ENCODE measurements at regions not wholly inside any gene's neighbourhood (a gene's known extent, or its start where the extent isn't known, plus 50 kb on each side); places are given as distances from the start of the nearest gene placed in this dataset.

GRCh38 chr4:157980158-157980557, 192.7 kb downstream of the GASK1B start:
- ATAC-seq (ENCODE audit: low read depth in 2 of 2), result no peak
- Mint-ChIP-seq H3K9me3 (peaks cover 0 to 5% (median 0%) of the 10 kb centered on the region in 7 donors), H3K36me3 (no peaks in the 10 kb centered on the region), H3K27ac (no peak overlapping the region), H3K4me3 (no peak overlapping the region), H3K4me1 (peaks cover 0 to 2% (median 1%) of the 10 kb centered on the region in 4 donors), H3K27me3 (no peaks in the 10 kb centered on the region)
- no peak overlapping the region for H3K27ac ChIP-seq (ENCODE audit: insufficient read depth, low read length, poor library complexity, severe bottlenecking)
- no peaks in the 10 kb centered on the region for H3K36me3 ChIP-seq (ENCODE audit: control insufficient read depth, insufficient read depth, low read length)
- no peaks in the 10 kb centered on the region for H3K9me3 ChIP-seq (ENCODE audit: control insufficient read depth in 2 of 2, low read length in 2 of 2)
- H3K27me3 ChIP-seq (ENCODE audit: control insufficient read depth, insufficient read depth, low read length), result no peaks in the 10 kb centered on the region
- H3K4me1 ChIP-seq (ENCODE audit: control insufficient read depth, insufficient read depth, low read length, poor library complexity, severe bottlenecking), result no peaks in the 10 kb centered on the region
- no peak for DNase-seq
- H3K4me3 ChIP-seq (ENCODE audit: low read depth, low read length), result no peak overlapping the region

DNA sequence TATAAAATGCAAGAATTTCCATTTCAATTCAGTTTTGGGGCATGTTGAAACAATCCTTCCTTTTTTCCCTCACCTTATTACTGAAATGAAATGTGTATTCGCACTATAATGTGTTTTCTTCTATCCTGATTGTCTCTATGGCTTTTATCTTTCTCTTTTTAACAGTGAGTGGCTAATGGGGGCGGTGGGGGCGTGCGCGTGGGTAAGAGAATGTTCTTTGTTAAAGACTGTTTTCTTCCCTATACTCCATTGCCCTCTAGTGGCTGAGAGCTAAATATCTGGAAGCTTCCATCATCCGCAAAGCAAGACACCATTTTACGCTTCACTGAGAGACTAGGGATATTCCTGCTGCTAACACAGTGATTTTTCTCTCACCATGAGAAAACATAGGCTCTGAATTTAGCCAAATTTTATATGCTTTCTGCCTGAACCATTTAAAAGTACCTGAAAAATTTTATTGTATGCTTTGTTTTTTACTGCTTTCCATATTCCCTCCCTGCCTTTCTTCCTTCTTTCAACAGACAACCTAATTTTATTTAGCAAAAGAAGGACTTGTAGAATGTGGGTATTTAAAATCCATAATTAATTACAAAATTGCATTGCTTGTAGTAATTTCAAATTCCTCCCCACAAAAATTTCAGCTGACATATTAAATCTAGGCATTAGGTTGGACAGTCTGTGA, 194.0 kb downstream of the GASK1B start:
- no peak overlapping the region for H3K27ac ChIP-seq (ENCODE audit: insufficient read depth, low read length, poor library complexity, severe bottlenecking)
- Mint-ChIP-seq H3K4me1 (peaks cover 0 to 2% (median 1%) of the 10 kb centered on the region in 4 donors), H3K4me3 (no peak overlapping the region), H3K27ac (no peak overlapping the region), H3K27me3 (no peaks in the 10 kb centered on the region), H3K36me3 (no peaks in the 10 kb centered on the region), H3K9me3 (peaks cover 0 to 5% (median 0%) of the 10 kb centered on the region in 7 donors)
- ATAC-seq (ENCODE audit: low read depth in 2 of 2) (no peak), DNase-seq (peak in 2 of 3 donors; percentile 22 to 34)
- no peaks in the 10 kb centered on the region for H3K36me3 ChIP-seq (ENCODE audit: control insufficient read depth, insufficient read depth, low read length)
- H3K9me3 ChIP-seq (ENCODE audit: control insufficient read depth in 2 of 2, low read length in 2 of 2), result no peaks in the 10 kb centered on the region
- H3K27me3 ChIP-seq (ENCODE audit: control insufficient read depth, insufficient read depth, low read length), result no peaks in the 10 kb centered on the region
- H3K4me3 ChIP-seq (ENCODE audit: low read depth, low read length), result no peak overlapping the region
- H3K4me1 ChIP-seq (ENCODE audit: control insufficient read depth, insufficient read depth, low read length, poor library complexity, severe bottlenecking), result no peaks in the 10 kb centered on the region

GRCh38 chr4:157977086-157977485, 195.7 kb downstream of the GASK1B start:
- Histone ChIP-seq H3K27ac (ENCODE audit: insufficient read depth, low read length, poor library complexity, severe bottlenecking) (no peak overlapping the region), H3K27me3 (ENCODE audit: control insufficient read depth, insufficient read depth, low read length) (no peaks in the 10 kb centered on the region), H3K4me1 (ENCODE audit: control insufficient read depth, insufficient read depth, low read length, poor library complexity, severe bottlenecking) (no peaks in the 10 kb centered on the region), H3K36me3 (ENCODE audit: control insufficient read depth, insufficient read depth, low read length) (no peaks in the 10 kb centered on the region), H3K4me3 (ENCODE audit: low read depth, low read length) (no peak overlapping the region), H3K9me3 (ENCODE audit: control insufficient read depth in 2 of 2, low read length in 2 of 2) (no peaks in the 10 kb centered on the region)
- H3K9me3 Mint-ChIP-seq, result peaks cover 0 to 3% (median 0%) of the 10 kb centered on the region in 7 donors
- no peak overlapping the region for H3K27ac Mint-ChIP-seq
- H3K4me3 Mint-ChIP-seq, result peak overlapping the region in 1 of 4 donors; percentile 78
- H3K36me3 Mint-ChIP-seq, result no peaks in the 10 kb centered on the region
- DNase-seq (no peak), ATAC-seq (ENCODE audit: low read depth in 2 of 2) (no peak)
- H3K4me1 Mint-ChIP-seq, result peaks cover 0 to 2% (median 1%) of the 10 kb centered on the region in 4 donors
- no peaks in the 10 kb centered on the region for H3K27me3 Mint-ChIP-seq

DNA sequence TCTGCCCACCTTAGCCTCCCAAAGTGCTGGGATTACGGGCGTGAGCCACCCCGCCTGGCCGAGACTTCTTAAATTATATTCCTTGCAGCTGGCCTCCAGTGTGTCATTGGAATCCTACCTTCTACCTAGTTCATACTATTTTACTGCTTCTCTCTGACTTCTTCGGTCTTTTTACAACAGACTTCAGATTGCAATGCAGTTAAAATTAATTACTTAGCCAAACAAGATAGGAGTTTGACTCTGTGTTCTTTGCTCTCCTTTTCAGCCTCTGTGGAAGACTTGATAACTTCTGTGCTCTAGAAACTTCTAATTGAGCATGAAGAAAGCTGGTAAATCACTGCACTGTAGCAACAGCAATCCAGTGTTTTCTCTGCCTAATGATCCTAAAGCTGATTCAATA, 199.5 kb downstream of the GASK1B start:
- Mint-ChIP-seq H3K9me3 (no peaks in the 10 kb centered on the region), H3K36me3 (no peaks in the 10 kb centered on the region), H3K4me3 (no peak overlapping the region), H3K27me3 (no peaks in the 10 kb centered on the region), H3K27ac (no peak overlapping the region), H3K4me1 (no peaks in the 10 kb centered on the region)
- Histone ChIP-seq H3K4me1 (ENCODE audit: control insufficient read depth, insufficient read depth, low read length, poor library complexity, severe bottlenecking) (no peaks in the 10 kb centered on the region), H3K4me3 (ENCODE audit: low read depth, low read length) (no peak overlapping the region), H3K27me3 (ENCODE audit: control insufficient read depth, insufficient read depth, low read length) (no peaks in the 10 kb centered on the region), H3K27ac (ENCODE audit: insufficient read depth, low read length, poor library complexity, severe bottlenecking) (no peak overlapping the region), H3K9me3 (ENCODE audit: control insufficient read depth in 2 of 2, low read length in 2 of 2) (no peaks in the 10 kb centered on the region), H3K36me3 (ENCODE audit: control insufficient read depth, insufficient read depth, low read length) (no peaks in the 10 kb centered on the region)
- ATAC-seq (ENCODE audit: low read depth in 2 of 2), result no peak
- no peak for DNase-seq

GRCh38 chr4:157964463-157964862, 208.4 kb downstream of the GASK1B start:
- Mint-ChIP-seq H3K36me3 (no peaks in the 10 kb centered on the region), H3K4me3 (no peak overlapping the region), H3K9me3 (peaks cover 0 to 11% (median 0%) of the 10 kb centered on the region in 7 donors), H3K27ac (no peak overlapping the region), H3K27me3 (no peaks in the 10 kb centered on the region), H3K4me1 (no peaks in the 10 kb centered on the region)
- H3K4me1 ChIP-seq (ENCODE audit: control insufficient read depth, insufficient read depth, low read length, poor library complexity, severe bottlenecking), result no peaks in the 10 kb centered on the region
- no peaks in the 10 kb centered on the region for H3K27me3 ChIP-seq (ENCODE audit: control insufficient read depth, insufficient read depth, low read length)
- H3K36me3 ChIP-seq (ENCODE audit: control insufficient read depth, insufficient read depth, low read length), result no peaks in the 10 kb centered on the region
- no peak overlapping the region for H3K4me3 ChIP-seq (ENCODE audit: low read depth, low read length)
- no peak for DNase-seq
- no peak for ATAC-seq (ENCODE audit: low read depth in 2 of 2)
- no peak overlapping the region for H3K27ac ChIP-seq (ENCODE audit: insufficient read depth, low read length, poor library complexity, severe bottlenecking)
- no peaks in the 10 kb centered on the region for H3K9me3 ChIP-seq (ENCODE audit: control insufficient read depth in 2 of 2, low read length in 2 of 2)

- no peaks in the 10 kb centered on the region for H3K4me1 Mint-ChIP-seq
- Histone ChIP-seq H3K36me3 (ENCODE audit: control insufficient read depth, insufficient read depth, low read length) (no peaks in the 10 kb centered on the region), H3K27me3 (ENCODE audit: control insufficient read depth, insufficient read depth, low read length) (no peaks in the 10 kb centered on the region), H3K9me3 (ENCODE audit: control insufficient read depth in 2 of 2, low read length in 2 of 2) (no peaks in the 10 kb centered on the region), H3K4me3 (ENCODE audit: low read depth, low read length) (no peak overlapping the region), H3K4me1 (ENCODE audit: control insufficient read depth, insufficient read depth, low read length, poor library complexity, severe bottlenecking) (no peaks in the 10 kb centered on the region), H3K27ac (ENCODE audit: insufficient read depth, low read length, poor library complexity, severe bottlenecking) (no peak overlapping the region)
- H3K27me3 Mint-ChIP-seq, result no peaks in the 10 kb centered on the region
- ATAC-seq (ENCODE audit: low read depth in 2 of 2), result no peak
- H3K4me3 Mint-ChIP-seq, result no peak overlapping the region
- H3K27ac Mint-ChIP-seq, result no peak overlapping the region
- no peaks in the 10 kb centered on the region for H3K36me3 Mint-ChIP-seq
- peaks cover 0 to 11% (median 0%) of the 10 kb centered on the region in 7 donors for H3K9me3 Mint-ChIP-seq
- DNase-seq, result no peak
Observed at GRCh38 chr4:157961229-157961990, 211.4 kb downstream of the GASK1B start.

- peaks cover 0 to 5% (median 0%) of the 10 kb centered on the region in 7 donors for H3K9me3 Mint-ChIP-seq
- no peaks in the 10 kb centered on the region for H3K4me1 ChIP-seq (ENCODE audit: control insufficient read depth, insufficient read depth, low read length, poor library complexity, severe bottlenecking)
- H3K9me3 ChIP-seq (ENCODE audit: control insufficient read depth in 2 of 2, low read length in 2 of 2), result no peaks in the 10 kb centered on the region
- ATAC-seq (ENCODE audit: low read depth in 2 of 2) (no peak), DNase-seq (no peak)
- no peaks in the 10 kb centered on the region for H3K27me3 Mint-ChIP-seq
- no peaks in the 10 kb centered on the region for H3K36me3 ChIP-seq (ENCODE audit: control insufficient read depth, insufficient read depth, low read length)
- H3K27ac ChIP-seq (ENCODE audit: insufficient read depth, low read length, poor library complexity, severe bottlenecking), result no peak overlapping the region
- no peaks in the 10 kb centered on the region for H3K4me1 Mint-ChIP-seq
- no peak overlapping the region for H3K4me3 ChIP-seq (ENCODE audit: low read depth, low read length)
- H3K27ac Mint-ChIP-seq, result no peak overlapping the region
- no peaks in the 10 kb centered on the region for H3K36me3 Mint-ChIP-seq
- H3K4me3 Mint-ChIP-seq, result no peak overlapping the region
- no peaks in the 10 kb centered on the region for H3K27me3 ChIP-seq (ENCODE audit: control insufficient read depth, insufficient read depth, low read length)
Observed at GRCh38 chr4:157957905-157958304, 214.9 kb downstream of the GASK1B start.

DNA sequence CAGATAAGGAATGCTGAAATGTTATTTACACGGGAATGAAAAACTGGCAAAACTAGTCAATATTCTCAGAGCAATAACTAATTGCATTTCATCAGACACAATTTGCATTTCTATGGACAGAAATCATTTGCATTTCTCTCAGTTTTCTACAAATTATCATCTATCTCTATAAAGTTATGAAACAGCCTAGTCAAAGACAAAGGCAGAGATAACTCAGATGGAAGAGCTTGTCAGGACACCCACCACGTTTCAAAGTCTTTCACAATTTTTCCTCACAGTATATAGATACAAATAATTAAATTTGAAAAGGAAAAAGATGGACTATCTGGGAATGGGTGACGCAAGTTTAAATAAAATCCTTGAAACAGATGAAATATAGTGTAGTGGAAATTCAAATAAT, 230.8 kb downstream of the GASK1B start:
- H3K27me3 Mint-ChIP-seq, result no peaks in the 10 kb centered on the region
- no peak for ATAC-seq (ENCODE audit: low read depth in 2 of 2)
- Histone ChIP-seq H3K4me1 (ENCODE audit: control insufficient read depth, insufficient read depth, low read length, poor library complexity, severe bottlenecking) (no peaks in the 10 kb centered on the region), H3K4me3 (ENCODE audit: low read depth, low read length) (no peak overlapping the region), H3K27me3 (ENCODE audit: control insufficient read depth, insufficient read depth, low read length) (no peaks in the 10 kb centered on the region), H3K27ac (ENCODE audit: insufficient read depth, low read length, poor library complexity, severe bottlenecking) (no peak overlapping the region), H3K36me3 (ENCODE audit: control insufficient read depth, insufficient read depth, low read length) (no peaks in the 10 kb centered on the region), H3K9me3 (ENCODE audit: control insufficient read depth in 2 of 2, low read length in 2 of 2) (no peaks in the 10 kb centered on the region)
- no peak overlapping the region for H3K4me3 Mint-ChIP-seq
- H3K4me1 Mint-ChIP-seq, result no peaks in the 10 kb centered on the region
- no peak overlapping the region for H3K27ac Mint-ChIP-seq
- no peak for DNase-seq
- H3K9me3 Mint-ChIP-seq, result peaks cover 0 to 5% (median 0%) of the 10 kb centered on the region in 7 donors
- no peaks in the 10 kb centered on the region for H3K36me3 Mint-ChIP-seq

Data from CD4-positive, CD25-positive, alpha-beta regulatory T cell (primary cell).